ENCODE measurements at regions not wholly inside any gene's neighbourhood (a gene's known extent, or its start where the extent isn't known, plus 50 kb on each side); places are given as distances from the start of the nearest gene placed in this dataset.

DNA sequence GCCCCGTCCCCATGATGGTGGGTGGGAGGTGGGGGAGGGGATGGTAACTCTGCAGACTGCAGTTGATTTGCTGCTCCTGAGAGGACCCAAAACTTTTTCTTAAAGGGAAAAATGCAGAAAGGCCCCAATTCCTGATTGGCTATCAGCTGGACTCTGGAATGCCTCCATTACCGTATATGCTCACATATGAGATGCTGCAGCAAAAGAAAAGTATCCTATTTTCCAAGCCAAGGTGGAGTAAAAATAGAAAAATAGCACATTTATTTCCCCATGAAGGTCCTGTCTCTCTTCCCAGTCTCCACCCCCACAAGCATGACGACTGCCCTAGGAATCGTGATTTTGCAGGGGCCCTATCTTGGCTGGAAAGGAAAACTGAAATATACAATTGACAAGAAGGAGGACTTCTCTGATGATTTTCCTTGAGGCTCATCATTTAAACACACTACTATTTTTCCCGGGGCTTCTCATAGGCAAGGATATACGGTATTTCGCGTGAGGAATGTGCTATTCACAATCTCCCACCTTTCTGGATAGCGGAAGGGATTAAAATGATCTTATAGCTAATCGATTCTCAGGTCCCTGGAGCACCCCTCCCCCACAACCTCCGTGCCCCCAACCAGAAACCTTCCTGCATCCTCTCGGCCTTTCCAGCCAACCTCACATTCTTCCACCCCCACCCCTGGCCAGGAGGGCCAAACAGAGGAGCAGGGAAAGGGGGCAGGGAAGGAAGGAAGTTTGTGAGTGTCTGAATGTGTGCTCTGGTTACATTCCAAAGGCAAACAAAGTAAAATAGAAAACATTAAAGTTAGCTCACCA is 138.9 kb upstream of the CCND2 start:
- ChIA-PET CTCF (interaction anchor here (0.5 kb wide), 1 partner anchor 17 kb away, joined by 3 read pairs; no protein-coding TSS in a partner anchor), POLR2A (ENCODE audit: low non-redundant PET) (no interaction called here)
- no peak overlapping the region for H3K27ac ChIP-seq
- no peak for DNase-seq (ENCODE audit: low spot score)
- TF ChIP-seq CTCF (conservative IDR thresholded peaks at IDR 0.05; ENCODE audit: low read depth), result no peak

DNA sequence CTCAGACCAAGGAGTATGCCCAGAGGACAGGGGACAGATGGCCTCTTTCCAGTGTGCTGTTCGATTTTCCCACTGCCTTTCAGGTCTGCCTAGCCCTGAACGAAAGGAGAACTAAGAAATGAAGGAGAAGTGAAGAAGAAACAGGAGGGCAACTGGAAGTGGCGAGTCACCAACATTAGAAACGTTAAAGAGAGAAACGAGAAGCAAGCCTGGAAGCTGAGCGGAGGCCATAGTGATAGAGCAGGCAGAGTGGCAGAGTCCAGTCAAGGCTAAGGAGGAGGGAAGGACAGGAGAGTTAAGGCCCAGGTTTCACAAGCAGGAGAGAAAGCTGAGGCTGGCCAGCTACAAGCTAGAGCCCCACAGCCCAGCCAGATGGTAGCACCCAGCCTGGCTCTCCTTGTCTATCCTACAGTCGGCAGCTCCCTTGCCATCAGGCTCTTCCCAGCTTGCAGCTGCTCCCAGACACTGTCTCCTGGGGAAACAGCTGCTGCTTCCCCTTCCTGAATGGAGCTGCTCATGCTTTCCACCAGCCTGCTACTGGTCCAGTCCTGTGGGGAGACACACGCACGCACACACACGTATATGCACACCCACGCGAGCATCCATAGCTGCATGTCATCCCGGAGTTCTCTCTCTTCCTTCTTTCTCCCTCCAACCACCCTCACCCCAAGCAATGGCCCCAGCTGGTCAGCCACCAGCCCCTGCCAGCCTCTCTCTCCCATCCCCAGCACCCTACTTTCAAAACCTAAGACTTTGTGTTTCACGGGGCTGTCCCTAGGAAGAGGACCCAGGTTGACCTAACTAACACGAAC is 139.7 kb upstream of the CCND2 start:
- no peak for TF ChIP-seq CTCF (conservative IDR thresholded peaks at IDR 0.05; ENCODE audit: low read depth)
- no peak overlapping the region for H3K27ac ChIP-seq
- no peak for DNase-seq (ENCODE audit: low spot score)
- CTCF ChIA-PET, result interaction anchor here (0.5 to 0.6 kb wide), 2 partner anchors 10 to 16 kb away, joined by 3 read pairs; no protein-coding TSS in a partner anchor
- POLR2A ChIA-PET (ENCODE audit: low non-redundant PET), result no interaction called here

- DNase-seq (ENCODE audit: low spot score), result no peak
- TF ChIP-seq CTCF (conservative IDR thresholded peaks at IDR 0.05; ENCODE audit: low read depth), result no peak
- ChIA-PET CTCF (interaction anchor here (0.6 kb wide), 1 partner anchor 11 kb away, joined by 3 read pairs; no protein-coding TSS in a partner anchor), POLR2A (ENCODE audit: low non-redundant PET) (no interaction called here)
- no peak overlapping the region for H3K27ac ChIP-seq
These were observed 140.5 kb upstream of the CCND2 start for GRCh38 chr12:4133029-4133428.

- ChIA-PET POLR2A (ENCODE audit: low non-redundant PET) (no interaction called here), CTCF (no interaction called here)
- H3K27ac ChIP-seq, result no peak overlapping the region
- TF ChIP-seq CTCF (conservative IDR thresholded peaks at IDR 0.05; ENCODE audit: low read depth), result no peak
- no peak for DNase-seq (ENCODE audit: low spot score)
These were observed 152.0 kb upstream of the CCND2 start for GRCh38 chr12:4121506-4122020.

- H3K27ac ChIP-seq, result no peak overlapping the region
- CTCF ChIA-PET, result no interaction called here
- DNase-seq (ENCODE audit: low spot score), result no peak
- no peak for TF ChIP-seq CTCF (conservative IDR thresholded peaks at IDR 0.05; ENCODE audit: low read depth)
- POLR2A ChIA-PET (ENCODE audit: low non-redundant PET), result no interaction called here
These were observed 153.1 kb upstream of the CCND2 start for GRCh38 chr12:4120316-4120917.

GRCh38 chr12:4119157-4119761 is 154.3 kb upstream of the CCND2 start:
- TF ChIP-seq CTCF (conservative IDR thresholded peaks at IDR 0.05; ENCODE audit: low read depth), result no peak
- DNase-seq (ENCODE audit: low spot score), result no peak
- CTCF ChIA-PET, result no interaction called here
- no peak overlapping the region for H3K27ac ChIP-seq
- POLR2A ChIA-PET (ENCODE audit: low non-redundant PET), result no interaction called here
